HK-2 (cell line): ENCODE measurements at regions not wholly inside any gene's neighbourhood (a gene's known extent, or its start where the extent isn't known, plus 50 kb on each side); places are given as distances from the start of the nearest gene placed in this dataset.

ENCODE experiments used
- DNase-seq: peaks from one replicate; pipeline ENCODE4 v3.0.0-alpha.2; 2018; ENCODE audit not compliant: unreplicated experiment

DNA sequence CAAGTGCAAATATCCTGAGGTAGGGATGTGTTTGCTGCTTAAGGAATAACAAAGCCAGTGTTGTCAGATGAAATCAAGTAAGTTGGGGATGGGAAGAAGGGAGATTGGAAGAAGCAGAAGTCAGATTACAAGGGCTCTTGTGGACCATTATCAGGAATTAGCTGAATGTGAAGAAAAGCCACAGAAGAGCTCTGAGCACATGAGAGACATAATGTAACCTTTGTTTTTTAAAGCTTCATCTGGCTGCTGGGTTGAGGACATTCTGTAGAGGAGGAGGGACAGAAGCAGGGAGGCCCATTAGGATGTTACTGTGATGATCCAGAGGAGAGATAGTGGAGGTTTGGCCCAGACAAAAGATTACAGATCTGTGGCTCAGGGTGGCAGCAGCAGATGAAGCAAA, 111.7 kb downstream of the DUSP10 start:
- DNase-seq, result no peak

DNA sequence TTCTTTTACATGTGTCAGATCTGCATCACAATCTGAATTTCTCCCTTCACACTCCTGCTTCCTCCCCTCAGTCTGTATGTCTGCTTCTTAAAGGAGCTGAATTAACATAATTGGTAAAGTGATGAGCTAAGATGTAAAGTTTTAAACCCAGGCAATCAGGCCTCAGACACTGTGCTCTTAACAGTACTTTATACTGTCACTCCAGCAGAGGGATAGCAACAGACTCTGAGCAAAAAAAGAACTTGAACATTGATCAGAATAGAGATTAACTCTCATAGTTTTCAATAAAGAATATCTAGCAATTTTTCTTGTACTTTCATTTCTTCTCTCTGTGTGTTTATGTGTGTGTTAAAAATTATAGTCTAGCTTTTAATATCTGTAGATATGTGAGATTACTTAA, 110.3 kb downstream of the DUSP10 start:
- DNase-seq, result no peak

DNA sequence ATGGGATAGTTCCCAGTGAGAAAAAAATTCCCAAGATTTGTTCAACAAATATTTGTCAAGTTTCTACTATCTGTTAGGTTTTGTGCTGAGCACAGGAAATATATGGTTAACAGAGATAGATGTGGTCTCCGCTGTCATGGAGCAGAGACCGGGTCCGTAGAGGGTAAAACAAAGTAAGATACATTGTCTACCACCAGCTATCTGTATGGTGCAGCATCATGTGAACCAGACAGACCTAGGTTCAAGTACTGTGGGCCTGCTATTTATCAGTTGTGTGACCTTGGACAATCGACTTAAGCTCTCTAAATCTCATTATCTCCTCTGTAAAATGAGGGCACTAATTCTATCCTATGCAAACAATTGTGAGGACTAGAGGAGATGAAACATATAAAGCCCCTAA, 109.8 kb downstream of the DUSP10 start:
- no peak for DNase-seq

DNA sequence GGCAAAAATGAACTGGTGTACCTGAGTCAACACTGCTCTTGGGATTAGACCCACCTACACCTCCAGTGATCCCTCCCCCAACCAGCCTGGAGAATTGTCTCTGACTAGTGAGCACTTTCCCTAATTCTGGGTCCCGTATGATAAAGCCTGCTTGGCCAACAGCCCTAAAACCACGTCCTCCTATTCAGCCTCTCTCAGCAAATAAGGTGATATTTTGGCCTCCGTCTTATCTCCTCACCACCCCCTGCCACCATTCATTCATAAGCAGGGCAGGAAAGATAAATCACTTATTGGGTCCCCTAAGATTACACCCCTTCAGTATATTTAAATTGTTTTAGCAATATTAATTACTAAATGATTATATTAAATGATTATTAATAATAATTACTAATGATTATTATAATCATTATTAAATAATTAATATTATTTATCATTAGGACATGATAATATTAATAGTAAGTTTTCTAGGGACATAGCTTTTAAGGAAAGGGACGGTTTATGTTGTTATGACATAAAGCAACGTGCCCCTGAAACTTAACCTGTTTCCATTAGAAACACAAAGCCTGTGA, 108.0 kb downstream of the DUSP10 start:
- no peak for DNase-seq

DNA sequence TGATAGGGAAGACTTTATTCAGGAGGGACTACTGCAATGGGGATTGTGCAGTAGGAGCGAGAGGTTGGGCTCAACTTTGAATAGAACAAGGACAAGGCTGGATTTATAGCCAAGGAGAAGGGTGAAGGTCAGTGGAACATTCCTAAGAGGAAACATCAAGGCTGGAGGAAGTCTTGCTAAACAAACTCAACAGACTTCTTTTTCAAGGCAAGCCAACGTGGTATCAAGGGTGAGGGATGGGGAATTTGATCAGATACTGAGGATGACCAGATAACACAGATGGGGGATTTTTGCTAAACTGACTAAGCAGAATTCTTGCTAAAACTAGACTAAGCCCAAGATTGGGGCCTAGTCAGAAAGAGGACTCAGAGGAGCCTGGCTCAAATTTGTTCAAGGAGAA, 107.3 kb downstream of the DUSP10 start:
- no peak for DNase-seq

DNA sequence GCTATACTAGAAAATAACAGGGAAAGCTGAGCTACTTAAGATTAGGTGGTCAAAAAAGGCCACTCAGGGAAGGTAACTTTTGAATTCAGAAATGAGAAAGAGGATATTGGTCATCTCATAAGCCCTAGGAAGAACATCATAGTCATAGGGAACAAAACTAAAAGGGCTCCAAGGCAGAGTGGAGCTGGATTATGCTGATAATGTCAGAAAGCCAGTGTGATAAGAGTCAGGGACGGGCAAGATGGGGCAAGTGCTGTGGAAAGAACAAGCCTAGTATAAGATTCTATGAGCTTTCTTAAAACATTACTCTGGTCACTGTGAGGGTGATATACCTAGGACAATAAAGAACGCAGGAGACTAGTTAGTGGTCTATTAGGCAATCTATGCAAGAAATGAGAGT, 106.6 kb downstream of the DUSP10 start:
- no peak for DNase-seq

DNA sequence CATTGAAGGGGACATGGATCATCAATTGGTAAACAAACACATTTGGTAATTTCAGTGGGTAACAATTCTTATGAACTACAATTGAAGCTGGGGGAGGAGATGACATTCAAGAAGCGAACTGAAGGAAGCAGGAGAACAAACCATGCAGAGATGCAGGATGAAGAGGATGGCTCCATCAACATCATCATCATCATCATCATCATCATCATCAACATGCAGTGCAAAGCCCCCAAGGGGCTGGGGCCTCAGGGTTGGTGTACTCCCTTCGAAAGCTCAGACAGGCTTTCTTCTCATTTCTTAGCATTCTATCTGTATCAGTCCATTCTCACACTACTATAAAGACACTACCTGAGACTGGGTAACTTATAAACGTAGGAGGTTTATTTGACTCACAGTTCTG, 105.8 kb downstream of the DUSP10 start:
- no peak for DNase-seq

DNA sequence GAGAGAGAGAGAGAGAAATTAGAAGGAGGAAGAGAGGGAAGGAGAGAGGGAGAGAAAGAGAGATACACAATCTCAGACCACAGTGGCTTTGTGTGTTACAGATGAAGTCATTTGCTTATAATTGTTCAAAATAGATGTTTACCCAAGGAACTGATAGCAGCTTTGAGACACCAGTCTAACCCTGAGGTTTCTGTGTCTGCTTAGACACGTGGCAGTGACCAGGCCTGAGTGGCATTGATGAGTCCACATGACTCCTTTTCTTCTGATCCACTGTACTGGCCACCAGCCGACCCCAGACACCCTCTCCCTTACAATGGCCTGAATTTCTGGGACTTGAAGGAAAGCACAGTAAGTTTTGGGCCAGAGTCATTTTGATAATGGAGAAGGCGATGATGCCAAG, 104.9 kb downstream of the DUSP10 start:
- DNase-seq, result no peak

DNA sequence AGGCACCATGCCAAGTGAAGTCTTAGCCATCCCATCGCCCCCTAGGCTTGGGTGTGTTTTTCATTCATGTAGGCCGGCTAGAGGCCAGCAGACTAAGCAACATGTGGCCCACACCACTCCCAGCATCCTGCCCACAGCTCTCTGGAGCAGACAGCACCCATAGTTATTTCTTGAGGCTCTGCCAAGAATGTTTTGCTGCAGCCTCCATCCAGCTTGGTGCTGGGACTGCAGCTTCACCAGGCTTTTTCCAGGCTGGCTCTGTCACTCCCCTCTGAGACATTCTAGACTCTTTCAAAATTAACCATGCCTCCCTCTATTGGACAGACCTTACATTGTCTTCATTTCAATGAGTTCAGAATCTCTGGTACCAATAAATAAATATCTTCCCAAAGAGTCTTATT, 104.2 kb downstream of the DUSP10 start:
- no peak for DNase-seq

DNA sequence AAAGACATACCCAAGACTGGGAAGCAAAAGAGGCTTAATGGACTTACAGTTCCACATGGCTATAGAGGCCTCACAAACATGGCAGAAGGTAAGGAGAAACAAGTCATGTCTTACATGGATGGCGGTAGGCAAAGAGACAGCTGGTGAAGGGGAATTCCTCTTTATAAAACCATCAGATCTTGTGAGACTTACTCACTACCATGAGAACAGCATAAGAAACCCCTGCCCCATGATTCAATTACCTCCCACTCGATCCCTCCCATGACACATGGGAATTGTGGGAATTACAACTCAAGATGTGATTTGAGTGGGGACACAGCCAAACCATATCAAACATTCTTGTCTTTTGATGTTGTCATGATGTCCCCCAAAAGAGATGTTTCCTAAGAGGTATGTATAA, 103.3 kb downstream of the DUSP10 start:
- no peak for DNase-seq

DNA sequence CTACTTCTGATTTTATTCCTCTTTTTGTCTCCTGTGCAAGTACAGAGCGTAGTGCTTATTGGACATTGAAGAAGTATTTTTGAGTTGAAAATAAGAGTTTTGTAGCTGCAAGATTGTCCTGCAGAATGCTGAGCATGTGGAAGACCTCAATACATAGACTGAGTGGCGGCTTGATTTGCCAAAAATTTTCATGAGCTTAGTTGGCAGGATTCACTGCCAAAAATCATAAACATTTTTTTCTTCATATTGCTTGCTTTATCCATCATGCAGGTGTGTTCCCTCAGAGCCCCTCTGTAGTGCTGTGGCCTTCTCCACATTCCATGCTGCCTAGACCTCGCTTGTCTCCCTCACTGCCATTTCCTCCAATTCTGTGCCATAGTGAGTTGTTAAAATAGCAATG, 100.1 kb downstream of the DUSP10 start:
- DNase-seq, result no peak

DNA sequence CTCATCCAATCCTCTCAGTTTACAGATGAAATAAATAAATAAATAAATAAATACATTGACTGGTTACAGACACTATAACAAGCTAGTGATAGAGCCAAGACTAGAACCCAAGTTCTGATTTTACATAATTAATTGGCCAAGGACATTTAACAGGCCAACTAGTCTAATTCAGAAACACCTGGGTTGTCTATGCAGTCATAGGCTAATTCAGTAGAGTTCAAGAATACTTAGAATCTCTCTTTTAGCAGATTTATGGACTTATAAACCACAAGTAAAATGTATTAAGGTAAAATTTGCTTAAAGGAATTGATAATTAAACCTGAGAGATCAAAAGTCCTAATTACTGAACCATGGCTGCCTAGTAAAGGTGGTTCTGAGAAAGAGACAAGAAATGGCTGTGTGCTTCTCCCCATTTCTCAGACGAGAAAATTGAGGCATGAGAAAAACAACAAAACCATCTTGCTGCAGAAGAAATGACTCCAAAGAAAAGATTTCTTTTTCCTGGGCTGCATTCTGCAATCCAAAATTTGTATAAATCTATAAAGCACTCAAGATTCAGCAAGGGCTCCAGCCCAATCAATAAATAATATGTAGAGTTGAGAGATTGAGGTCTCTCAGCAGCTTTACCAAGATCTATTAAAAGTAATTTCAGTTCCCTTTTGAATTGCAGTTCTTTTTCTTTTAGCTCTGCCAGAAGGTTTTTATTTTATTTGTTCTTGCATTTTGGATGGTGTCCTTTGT, 98.3 kb downstream of the DUSP10 start:
- DNase-seq, result no peak

DNA sequence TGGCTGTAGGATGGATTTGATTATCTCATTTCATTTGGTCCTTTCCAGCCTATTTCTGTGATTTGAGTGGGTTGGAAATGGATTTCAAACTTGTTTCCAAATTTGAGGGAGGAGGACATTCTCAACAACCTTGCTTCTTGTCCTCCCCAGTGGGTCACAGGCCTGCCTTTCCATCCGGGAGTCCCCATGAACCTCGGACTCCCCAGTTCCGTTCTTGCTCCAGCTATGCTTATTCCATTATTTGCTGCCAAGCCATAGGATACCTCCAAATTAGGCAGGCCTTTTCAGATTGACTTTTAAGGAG, 97.8 kb downstream of the DUSP10 start:
- no peak for DNase-seq

DNA sequence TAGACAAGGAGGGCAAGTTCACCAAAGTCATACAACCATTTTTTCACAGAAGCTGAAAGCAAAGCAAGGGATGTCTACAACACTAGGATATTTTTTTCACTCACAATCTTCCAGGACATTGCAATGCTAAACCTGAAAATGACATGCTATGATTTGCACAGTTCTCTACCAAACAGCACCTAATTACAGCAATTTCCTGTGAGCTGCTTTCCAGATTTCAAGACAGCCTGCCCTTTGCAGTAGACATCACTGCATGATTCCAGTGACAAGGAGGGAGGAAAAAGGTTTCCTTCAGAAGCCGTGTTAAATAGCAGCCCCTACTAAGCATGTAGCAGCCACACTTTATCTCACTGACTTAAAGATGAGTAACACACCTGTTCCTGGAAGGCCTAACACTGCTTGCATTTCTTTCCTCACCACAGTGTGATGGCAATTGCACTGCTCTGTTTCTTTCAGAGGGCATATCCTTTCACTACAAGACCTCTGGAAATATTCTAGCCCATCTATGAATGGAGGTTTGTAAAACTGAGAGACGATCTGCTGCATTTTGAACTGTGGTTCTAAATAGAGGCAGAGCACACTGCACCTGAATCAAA, 97.1 kb downstream of the DUSP10 start:
- no peak for DNase-seq

DNA sequence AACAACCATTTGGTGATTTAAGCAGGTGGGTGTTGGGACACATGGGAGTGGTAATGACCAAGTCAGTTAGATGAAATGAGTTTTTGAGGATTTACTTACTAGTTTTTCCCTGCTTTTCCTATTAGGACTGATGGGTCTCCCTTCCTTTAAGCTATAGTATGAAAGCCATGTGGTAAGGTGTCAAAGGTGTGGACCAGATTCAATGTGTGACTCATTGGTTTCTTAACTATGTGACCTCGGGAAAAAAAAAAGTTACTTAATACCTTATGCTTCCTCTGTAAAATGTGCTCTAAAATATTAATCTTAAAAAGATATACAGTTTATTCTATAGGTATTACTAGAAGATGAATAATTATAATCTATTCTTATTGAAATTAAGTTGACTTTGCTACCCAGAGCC, 93.7 kb downstream of the DUSP10 start:
- DNase-seq, result no peak
